ENCODE measurements at regions not wholly inside any gene's neighbourhood (a gene's known extent, or its start where the extent isn't known, plus 50 kb on each side); places are given as distances from the start of the nearest gene placed in this dataset.

GRCh38 chr4:181427076-181427475, 816.1 kb upstream of the TENM3 start:
- H3K4me3 ChIP-seq (ENCODE audit: low read depth, low read length) = no peak overlapping the region
- TF ChIP-seq CTCF (IDR thresholded peaks at IDR 0.05; ENCODE audit: control insufficient read depth, extremely low read depth, insufficient read depth) = no peak
- no peak for DNase-seq (ENCODE audit: low read depth)

GRCh38 chr4:181431006-181431405, 812.2 kb upstream of the TENM3 start:
- no peak for TF ChIP-seq CTCF (IDR thresholded peaks at IDR 0.05; ENCODE audit: control insufficient read depth, extremely low read depth, insufficient read depth)
- no peak for DNase-seq (ENCODE audit: low read depth)
- H3K4me3 ChIP-seq (ENCODE audit: low read depth, low read length) = no peak overlapping the region

GRCh38 chr4:181431661-181432060, 811.5 kb upstream of the TENM3 start:
- no peak for TF ChIP-seq CTCF (IDR thresholded peaks at IDR 0.05; ENCODE audit: control insufficient read depth, extremely low read depth, insufficient read depth)
- DNase-seq (ENCODE audit: low read depth) = no peak
- H3K4me3 ChIP-seq (ENCODE audit: low read depth, low read length) = no peak overlapping the region

- no peak for DNase-seq (ENCODE audit: low read depth)
- no peak for TF ChIP-seq CTCF (IDR thresholded peaks at IDR 0.05; ENCODE audit: control insufficient read depth, extremely low read depth, insufficient read depth)
- H3K4me3 ChIP-seq (ENCODE audit: low read depth, low read length) = no peak overlapping the region
These were observed 810.9 kb upstream of the TENM3 start for GRCh38 chr4:181432335-181432734.

- no peak overlapping the region for H3K4me3 ChIP-seq (ENCODE audit: low read depth, low read length)
- no peak for DNase-seq (ENCODE audit: low read depth)
- TF ChIP-seq CTCF (IDR thresholded peaks at IDR 0.05; ENCODE audit: control insufficient read depth, extremely low read depth, insufficient read depth) = no peak
These were observed 805.3 kb upstream of the TENM3 start for GRCh38 chr4:181437895-181438294.

- DNase-seq (ENCODE audit: low read depth) = no peak
- no peak overlapping the region for H3K4me3 ChIP-seq (ENCODE audit: low read depth, low read length)
- TF ChIP-seq CTCF (IDR thresholded peaks at IDR 0.05; ENCODE audit: control insufficient read depth, extremely low read depth, insufficient read depth) = no peak
These were observed 804.6 kb upstream of the TENM3 start for GRCh38 chr4:181438641-181439040.

- DNase-seq (ENCODE audit: low read depth) = no peak
- no peak for TF ChIP-seq CTCF (IDR thresholded peaks at IDR 0.05; ENCODE audit: control insufficient read depth, extremely low read depth, insufficient read depth)
These were observed 800.2 kb upstream of the TENM3 start for GRCh38 chr4:181443021-181443420.

More at GRCh38 chr4:181443021-181443420, 800.2 kb upstream of the TENM3 start:
- H3K4me3 ChIP-seq (ENCODE audit: low read depth, low read length) = no peak overlapping the region

Measured in LNCaP clone FGC (cell line).